ENCODE measurements at regions not wholly inside any gene's neighbourhood (a gene's known extent, or its start where the extent isn't known, plus 50 kb on each side); places are given as distances from the start of the nearest gene placed in this dataset.

- no peak for TF ChIP-seq TAF1 (IDR thresholded peaks at IDR 0.05; ENCODE audit: low read depth)
- no peak for TF ChIP-seq RAD21 (conservative IDR thresholded peaks at IDR 0.05)
- TF ChIP-seq CTCF (IDR thresholded peaks at IDR 0.05; ENCODE audit: poor library complexity, severe bottlenecking): no peak
- no peak for TF ChIP-seq REST (IDR thresholded peaks at IDR 0.05; ENCODE audit: borderline replicate concordance)
- TF ChIP-seq EP300 (conservative IDR thresholded peaks at IDR 0.05; ENCODE audit: poor library complexity, severe bottlenecking): no peak
Measured at GRCh38 chr3:110236976-110237610, 834.5 kb upstream of the NECTIN3 start.
